A549 (cell line): ENCODE measurements at regions not wholly inside any gene's neighbourhood (a gene's known extent, or its start where the extent isn't known, plus 50 kb on each side); places are given as distances from the start of the nearest gene placed in this dataset.

ENCODE experiments used
- ATAC-seq, 2 experiments: fragments of 200-7000 bp in 1 of 2; fragments of >200 bp in 1 of 2; cut with Nextera tagmentation in 1 of 2; cut with Tn5 transposase in 1 of 2; 3 replicates each; pipeline versions ENCODE4 v1.8.0 to v1.9.1; 2018 to 2020; ENCODE audit warnings: mild to moderate bottlenecking in 1 of 2, moderate library complexity in 1 of 2
- CTCF ChIA-PET: fragments of 300-600 bp; sonication (Branson Sonifier 250); formaldehyde crosslinking; extraction: SDS; loops from one replicate; lab custom pipeline; 2021; ENCODE audit warnings: antibody characterized with exemption, inconsistent platforms; lab: Yijun Ruan, JAX
- POLR2A ChIA-PET: fragments of 350-600 bp; formaldehyde crosslinking; extraction: SDS; loops from one replicate; lab custom pipeline; 2021; ENCODE audit warnings: antibody characterized with exemption, inconsistent platforms; lab: Yijun Ruan, JAX
- DNase-seq, 2 experiments: peaks; one replicate each; pipeline versions ENCODE4 v3.0.0 to v3.0.0-alpha.2; 2011 to 2016; ENCODE audit warnings: low read depth in 1 of 2, low spot score in 1 of 2
- FAIRE-seq: peaks from 2 replicates; lab custom pipeline; 2011; peaks lifted over from hg19 to GRCh38; lab: Jason Lieb, UNC
- H3K27ac ChIP-seq, 2 experiments: fragments of >200 bp; sonication (Bioruptor Twin); formaldehyde crosslinking; 3 replicates each; pipeline ENCODE4 v1.5.1; 2016 to 2017
- H3K4me1 ChIP-seq: fragments of >200 bp; sonication (Bioruptor Twin); formaldehyde crosslinking; 3 replicates; pipeline ENCODE4 v1.6.1; 2016
- H3K4me2 ChIP-seq: fragments of >200 bp; sonication (Bioruptor Twin); formaldehyde crosslinking; 3 replicates; pipeline ENCODE4 v1.6.1; 2016
- H3K4me3 ChIP-seq: fragments of >200 bp; sonication (Bioruptor Twin); formaldehyde crosslinking; 3 replicates; pipeline ENCODE4 v1.5.1; 2016
- H3K9me3 ChIP-seq: fragments of >200 bp; sonication (Bioruptor Twin); formaldehyde crosslinking; 3 replicates; pipeline ENCODE4 v1.6.1; 2016
- BHLHE40 ChIP-seq: IDR thresholded peaks from 2 replicates; pipeline ENCODE4 v1.6.1; 2012; ENCODE audit warnings: low read depth, low read length, inconsistent platforms
- CBX2 ChIP-seq: fragments of 200-600 bp; sonication (generic); IDR thresholded peaks from 2 replicates; pipeline ENCODE4 v1.6.1; 2016; ENCODE audit warnings: low read depth, mild to moderate bottlenecking, borderline replicate concordance
- CHD2 ChIP-seq: fragments of 150-350 bp; IDR thresholded peaks from 2 replicates; pipeline ENCODE4 v1.6.1; 2014; ENCODE audit warnings: low read length; ENCODE audit not compliant: partially characterized antibody
- CHD4 ChIP-seq: fragments of 200-600 bp; sonication (generic); IDR thresholded peaks from 2 replicates; pipeline ENCODE4 v1.6.1; 2016; ENCODE audit warnings: antibody characterized with exemption, mild to moderate bottlenecking, borderline replicate concordance
- ESRRA ChIP-seq: fragments of 150-350 bp; IDR thresholded peaks from 2 replicates; pipeline ENCODE4 v1.6.1; 2014; ENCODE audit warnings: mild to moderate bottlenecking, low read length, borderline replicate concordance
- FOXS1 ChIP-seq: fragments of 250-450 bp; sonication (Bioruptor Pico); IDR thresholded peaks from 2 replicates; pipeline ENCODE4 v1.5.0; 2020; ENCODE audit warnings: mild to moderate bottlenecking, moderate library complexity
- KDM1A ChIP-seq: fragments of 200-600 bp; sonication (generic); IDR thresholded peaks from 2 replicates; pipeline ENCODE4 v1.6.1; 2016; ENCODE audit warnings: low read depth, mild to moderate bottlenecking
- MAFK ChIP-seq: fragments of 450-650 bp; IDR thresholded peaks from 2 replicates; pipeline ENCODE4 v1.6.1; 2014; ENCODE audit not compliant: partially characterized antibody
- NFE2L2 ChIP-seq: fragments of 150-350 bp; conservative IDR thresholded peaks from 2 replicates; pipeline ENCODE4 v1.6.1; 2014; ENCODE audit warnings: low read length
- NPAS2 ChIP-seq: fragments of 250-450 bp; sonication (Bioruptor Pico); IDR thresholded peaks from 2 replicates; pipeline ENCODE4 v1.8.0; 2022; ENCODE audit warnings: mild to moderate bottlenecking, moderate library complexity, borderline replicate concordance
- NR3C1 ChIP-seq: fragments of >200 bp; sonication (Bioruptor Twin); formaldehyde crosslinking; IDR thresholded peaks from 3 replicates; pipeline ENCODE4 v1.6.1; 2017
- RARB ChIP-seq: fragments of 250-450 bp; sonication (Bioruptor Pico); IDR thresholded peaks from 2 replicates; pipeline ENCODE4 v1.8.0; 2021; ENCODE audit warnings: mild to moderate bottlenecking, moderate library complexity
- SREBF2 ChIP-seq: fragments of 450-650 bp; IDR thresholded peaks from 2 replicates; pipeline ENCODE4 v1.6.1; 2014; ENCODE audit warnings: mild to moderate bottlenecking, moderate library complexity
- TFCP2L1 ChIP-seq: fragments of 250-450 bp; sonication (Bioruptor Pico); IDR thresholded peaks from 2 replicates; pipeline ENCODE4 v1.5.0; 2021; ENCODE audit warnings: mild to moderate bottlenecking
- ZSCAN20 ChIP-seq: fragments of 250-450 bp; sonication (Bioruptor Pico); IDR thresholded peaks from 2 replicates; pipeline ENCODE4 v1.8.0; 2022; ENCODE audit warnings: mild to moderate bottlenecking, moderate library complexity
- WGBS: methylation state at CpG from one replicate; pipeline ENCODE4 v1.1.6; 2017; ENCODE audit errors: missing lambda C conversion rate; 5-methylcytosine and 5-hydroxymethylcytosine counted together
- TF ChIP-seq, protein P1 (sequence below): fragments of >200 bp; sonication (Bioruptor Twin); formaldehyde crosslinking; IDR thresholded peaks from 3 replicates; pipeline ENCODE4 v1.6.1; 2016
- TF ChIP-seq, protein P2 (sequence below): fragments of >200 bp; sonication (Bioruptor Twin); formaldehyde crosslinking; IDR thresholded peaks from 3 replicates; pipeline ENCODE4 v1.5.1; 2016
- TF ChIP-seq, protein P3 (sequence below): IDR thresholded peaks from 2 replicates; pipeline ENCODE4 v1.6.1; 2012; ENCODE audit warnings: low read depth, borderline replicate concordance
- TF ChIP-seq, protein P4 (sequence below): fragments of 150-350 bp; IDR thresholded peaks from 2 replicates; pipeline ENCODE4 v1.6.1; 2014; ENCODE audit warnings: low read depth, mild to moderate bottlenecking, low read length
- TF ChIP-seq, protein P5 (sequence below): fragments of 200-600 bp; sonication (generic); IDR thresholded peaks from 2 replicates; pipeline ENCODE4 v1.6.1; 2016; ENCODE audit warnings: antibody characterized with exemption, mild to moderate bottlenecking, moderate library complexity

DNA sequence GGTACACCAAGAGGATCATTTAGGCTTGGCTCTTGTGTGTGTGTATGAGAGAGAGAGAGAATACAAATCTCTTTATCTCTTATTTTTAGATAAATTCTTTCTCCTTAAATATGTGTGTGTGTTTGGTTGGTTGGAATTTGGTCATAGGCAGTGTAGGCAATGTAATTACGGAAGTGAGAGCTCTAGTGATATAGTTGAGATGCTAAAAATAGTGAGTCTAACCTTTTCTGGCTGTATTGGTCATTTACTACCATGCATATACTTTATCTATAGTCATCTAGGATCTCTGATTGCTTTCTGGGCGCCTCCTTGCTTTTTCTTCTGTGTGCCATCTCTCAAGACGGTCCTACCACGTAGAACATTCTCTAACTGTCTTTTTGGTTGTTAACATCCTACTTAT is 250.2 kb downstream of the NUF2 start:
- TF ChIP-seq MAFK = no peak
- TF ChIP-seq KDM1A = no peak
- no peak for TF ChIP-seq NPAS2 (CRISPR knock-in tag)
- no peak for TF ChIP-seq CBX2
- TF ChIP-seq, protein P1, sequence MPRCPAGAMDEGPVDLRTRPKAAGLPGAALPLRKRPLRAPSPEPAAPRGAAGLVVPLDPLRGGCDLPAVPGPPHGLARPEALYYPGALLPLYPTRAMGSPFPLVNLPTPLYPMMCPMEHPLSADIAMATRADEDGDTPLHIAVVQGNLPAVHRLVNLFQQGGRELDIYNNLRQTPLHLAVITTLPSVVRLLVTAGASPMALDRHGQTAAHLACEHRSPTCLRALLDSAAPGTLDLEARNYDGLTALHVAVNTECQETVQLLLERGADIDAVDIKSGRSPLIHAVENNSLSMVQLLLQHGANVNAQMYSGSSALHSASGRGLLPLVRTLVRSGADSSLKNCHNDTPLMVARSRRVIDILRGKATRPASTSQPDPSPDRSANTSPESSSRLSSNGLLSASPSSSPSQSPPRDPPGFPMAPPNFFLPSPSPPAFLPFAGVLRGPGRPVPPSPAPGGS = no peak
- TF ChIP-seq CHD2 = no peak
- TF ChIP-seq, protein P2, sequence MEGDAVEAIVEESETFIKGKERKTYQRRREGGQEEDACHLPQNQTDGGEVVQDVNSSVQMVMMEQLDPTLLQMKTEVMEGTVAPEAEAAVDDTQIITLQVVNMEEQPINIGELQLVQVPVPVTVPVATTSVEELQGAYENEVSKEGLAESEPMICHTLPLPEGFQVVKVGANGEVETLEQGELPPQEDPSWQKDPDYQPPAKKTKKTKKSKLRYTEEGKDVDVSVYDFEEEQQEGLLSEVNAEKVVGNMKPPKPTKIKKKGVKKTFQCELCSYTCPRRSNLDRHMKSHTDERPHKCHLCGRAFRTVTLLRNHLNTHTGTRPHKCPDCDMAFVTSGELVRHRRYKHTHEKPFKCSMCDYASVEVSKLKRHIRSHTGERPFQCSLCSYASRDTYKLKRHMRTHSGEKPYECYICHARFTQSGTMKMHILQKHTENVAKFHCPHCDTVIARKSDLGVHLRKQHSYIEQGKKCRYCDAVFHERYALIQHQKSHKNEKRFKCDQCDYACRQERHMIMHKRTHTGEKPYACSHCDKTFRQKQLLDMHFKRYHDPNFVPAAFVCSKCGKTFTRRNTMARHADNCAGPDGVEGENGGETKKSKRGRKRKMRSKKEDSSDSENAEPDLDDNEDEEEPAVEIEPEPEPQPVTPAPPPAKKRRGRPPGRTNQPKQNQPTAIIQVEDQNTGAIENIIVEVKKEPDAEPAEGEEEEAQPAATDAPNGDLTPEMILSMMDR = no peak
- TF ChIP-seq NFE2L2 = no peak
- TF ChIP-seq, protein P3, sequence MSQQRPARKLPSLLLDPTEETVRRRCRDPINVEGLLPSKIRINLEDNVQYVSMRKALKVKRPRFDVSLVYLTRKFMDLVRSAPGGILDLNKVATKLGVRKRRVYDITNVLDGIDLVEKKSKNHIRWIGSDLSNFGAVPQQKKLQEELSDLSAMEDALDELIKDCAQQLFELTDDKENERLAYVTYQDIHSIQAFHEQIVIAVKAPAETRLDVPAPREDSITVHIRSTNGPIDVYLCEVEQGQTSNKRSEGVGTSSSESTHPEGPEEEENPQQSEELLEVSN = no peak
- Histone ChIP-seq H3K9me3 (no peaks in the 10 kb centered on the region), H3K4me1 (no peaks in the 10 kb centered on the region), H3K4me3 (no peak overlapping the region), H3K4me2 (no peak overlapping the region), H3K27ac (no peak overlapping the region)
- WGBS = 21% methylated on average over 4 of the region's 4 CpGs
- ChIA-PET POLR2A (no interaction called here), CTCF (no interaction called here)
- FAIRE-seq (no peak), DNase-seq (no peak), ATAC-seq (no peak)

DNA sequence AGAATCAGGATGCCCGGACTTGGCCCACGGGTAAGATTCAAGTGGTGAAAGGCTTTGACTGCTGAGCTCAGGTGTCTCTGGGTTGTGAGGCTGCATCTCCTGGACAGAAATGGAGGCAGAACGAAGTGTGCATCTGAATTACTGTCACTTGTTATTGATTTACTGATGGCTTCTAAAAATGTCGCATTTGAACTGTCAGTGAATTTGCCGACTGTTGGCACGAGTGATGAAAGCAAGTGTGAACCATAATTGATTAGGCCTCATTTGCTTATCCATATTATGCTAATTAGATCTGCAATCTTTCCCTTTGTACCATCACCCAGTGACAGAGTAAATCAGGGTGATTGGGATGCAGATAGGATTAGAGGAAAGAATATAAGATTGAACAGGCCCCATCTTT is 252.4 kb downstream of the NUF2 start:
- ATAC-seq (no peak), DNase-seq (no peak), FAIRE-seq (no peak)
- no peak overlapping the region for H3K4me3 ChIP-seq
- WGBS = 64% methylated on average over 6 of the region's 6 CpGs
- ChIA-PET POLR2A (no interaction called here), CTCF (interaction anchor here (1.2 kb wide), 1 partner anchor 9 kb away, joined by 4 read pairs; no protein-coding TSS in a partner anchor)
- TF ChIP-seq, protein P4, sequence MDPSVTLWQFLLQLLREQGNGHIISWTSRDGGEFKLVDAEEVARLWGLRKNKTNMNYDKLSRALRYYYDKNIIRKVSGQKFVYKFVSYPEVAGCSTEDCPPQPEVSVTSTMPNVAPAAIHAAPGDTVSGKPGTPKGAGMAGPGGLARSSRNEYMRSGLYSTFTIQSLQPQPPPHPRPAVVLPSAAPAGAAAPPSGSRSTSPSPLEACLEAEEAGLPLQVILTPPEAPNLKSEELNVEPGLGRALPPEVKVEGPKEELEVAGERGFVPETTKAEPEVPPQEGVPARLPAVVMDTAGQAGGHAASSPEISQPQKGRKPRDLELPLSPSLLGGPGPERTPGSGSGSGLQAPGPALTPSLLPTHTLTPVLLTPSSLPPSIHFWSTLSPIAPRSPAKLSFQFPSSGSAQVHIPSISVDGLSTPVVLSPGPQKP = no peak
- TF ChIP-seq, protein P5, sequence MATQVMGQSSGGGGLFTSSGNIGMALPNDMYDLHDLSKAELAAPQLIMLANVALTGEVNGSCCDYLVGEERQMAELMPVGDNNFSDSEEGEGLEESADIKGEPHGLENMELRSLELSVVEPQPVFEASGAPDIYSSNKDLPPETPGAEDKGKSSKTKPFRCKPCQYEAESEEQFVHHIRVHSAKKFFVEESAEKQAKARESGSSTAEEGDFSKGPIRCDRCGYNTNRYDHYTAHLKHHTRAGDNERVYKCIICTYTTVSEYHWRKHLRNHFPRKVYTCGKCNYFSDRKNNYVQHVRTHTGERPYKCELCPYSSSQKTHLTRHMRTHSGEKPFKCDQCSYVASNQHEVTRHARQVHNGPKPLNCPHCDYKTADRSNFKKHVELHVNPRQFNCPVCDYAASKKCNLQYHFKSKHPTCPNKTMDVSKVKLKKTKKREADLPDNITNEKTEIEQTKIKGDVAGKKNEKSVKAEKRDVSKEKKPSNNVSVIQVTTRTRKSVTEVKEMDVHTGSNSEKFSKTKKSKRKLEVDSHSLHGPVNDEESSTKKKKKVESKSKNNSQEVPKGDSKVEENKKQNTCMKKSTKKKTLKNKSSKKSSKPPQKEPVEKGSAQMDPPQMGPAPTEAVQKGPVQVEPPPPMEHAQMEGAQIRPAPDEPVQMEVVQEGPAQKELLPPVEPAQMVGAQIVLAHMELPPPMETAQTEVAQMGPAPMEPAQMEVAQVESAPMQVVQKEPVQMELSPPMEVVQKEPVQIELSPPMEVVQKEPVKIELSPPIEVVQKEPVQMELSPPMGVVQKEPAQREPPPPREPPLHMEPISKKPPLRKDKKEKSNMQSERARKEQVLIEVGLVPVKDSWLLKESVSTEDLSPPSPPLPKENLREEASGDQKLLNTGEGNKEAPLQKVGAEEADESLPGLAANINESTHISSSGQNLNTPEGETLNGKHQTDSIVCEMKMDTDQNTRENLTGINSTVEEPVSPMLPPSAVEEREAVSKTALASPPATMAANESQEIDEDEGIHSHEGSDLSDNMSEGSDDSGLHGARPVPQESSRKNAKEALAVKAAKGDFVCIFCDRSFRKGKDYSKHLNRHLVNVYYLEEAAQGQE = no peak
- no peak for TF ChIP-seq ZSCAN20 (CRISPR knock-in tag)
- no peak for TF ChIP-seq ESRRA
- TF ChIP-seq NFE2L2 = no peak
- TF ChIP-seq NR3C1 = no peak
- TF ChIP-seq CHD2 = no peak
- TF ChIP-seq FOXS1 (CRISPR knock-in tag) = no peak
- TF ChIP-seq MAFK = no peak
- no peak for TF ChIP-seq RARB (CRISPR knock-in tag)
- TF ChIP-seq, protein P2 = no peak
- TF ChIP-seq BHLHE40 = no peak
- TF ChIP-seq TFCP2L1 = no peak
- no peak for TF ChIP-seq CHD4
- TF ChIP-seq SREBF2 = no peak
- H3K4me2 ChIP-seq = no peak overlapping the region
- no peaks in the 10 kb centered on the region for H3K9me3 ChIP-seq
- H3K4me1 ChIP-seq = no peaks in the 10 kb centered on the region
- no peak overlapping the region for H3K27ac ChIP-seq
